ENCODE measurements at regions not wholly inside any gene's neighbourhood (a gene's known extent, or its start where the extent isn't known, plus 50 kb on each side); places are given as distances from the start of the nearest gene placed in this dataset.

GRCh38 chr6:113529879-113530278 lies 327.3 kb upstream of the MARCKS start:
- Histone ChIP-seq H3K36me3 (ENCODE audit: insufficient read depth, low read depth, low read length) (no peaks in the 10 kb centered on the region), H3K9me3 (ENCODE audit: insufficient read depth, low read depth, low read length) (no peaks in the 10 kb centered on the region), H3K27ac (ENCODE audit: low read length) (no peak overlapping the region), H3K9ac (ENCODE audit: low read depth, low read length) (no peak overlapping the region), H3K4me1 (ENCODE audit: insufficient read depth, low read length) (0 out of 2 replicates have a peak, but pooled peaks cover 3% of the 10 kb centered on the region), H3K27me3 (ENCODE audit: insufficient read depth, low read length) (no peaks in the 10 kb centered on the region), H3K4me3 (ENCODE audit: low read length) (no peak overlapping the region)

GRCh38 chr6:113530769-113531168 lies 326.4 kb upstream of the MARCKS start:
- no peaks in the 10 kb centered on the region for H3K27me3 ChIP-seq (ENCODE audit: insufficient read depth, low read length)
- H3K9ac ChIP-seq (ENCODE audit: low read depth, low read length) = no peak overlapping the region
- 0 out of 2 replicates have a peak, but pooled peaks cover 3% of the 10 kb centered on the region for H3K4me1 ChIP-seq (ENCODE audit: insufficient read depth, low read length)
- H3K9me3 ChIP-seq (ENCODE audit: insufficient read depth, low read depth, low read length) = no peaks in the 10 kb centered on the region
- H3K36me3 ChIP-seq (ENCODE audit: insufficient read depth, low read depth, low read length) = no peaks in the 10 kb centered on the region
- H3K4me3 ChIP-seq (ENCODE audit: low read length) = no peak overlapping the region
- no peak overlapping the region for H3K27ac ChIP-seq (ENCODE audit: low read length)

- Histone ChIP-seq H3K4me1 (ENCODE audit: insufficient read depth, low read length) (peaks cover 8% of the 10 kb centered on the region), H3K9me3 (ENCODE audit: insufficient read depth, low read depth, low read length) (no peaks in the 10 kb centered on the region), H3K27ac (ENCODE audit: low read length) (no peak overlapping the region), H3K27me3 (ENCODE audit: insufficient read depth, low read length) (no peaks in the 10 kb centered on the region), H3K9ac (ENCODE audit: low read depth, low read length) (no peak overlapping the region), H3K36me3 (ENCODE audit: insufficient read depth, low read depth, low read length) (no peaks in the 10 kb centered on the region), H3K4me3 (ENCODE audit: low read length) (no peak overlapping the region)
These were observed 317.9 kb upstream of the MARCKS start for GRCh38 chr6:113539202-113539601.

- no peak overlapping the region for H3K4me3 ChIP-seq (ENCODE audit: low read length)
- no peak overlapping the region for H3K9ac ChIP-seq (ENCODE audit: low read depth, low read length)
These were observed 317.5 kb upstream of the MARCKS start for GRCh38 chr6:113539623-113540022.

GRCh38 chr6:113540466-113540865 lies 316.7 kb upstream of the MARCKS start:
- H3K9me3 ChIP-seq (ENCODE audit: insufficient read depth, low read depth, low read length) = no peaks in the 10 kb centered on the region
- no peak overlapping the region for H3K9ac ChIP-seq (ENCODE audit: low read depth, low read length)
- H3K36me3 ChIP-seq (ENCODE audit: insufficient read depth, low read depth, low read length) = no peaks in the 10 kb centered on the region
- H3K4me3 ChIP-seq (ENCODE audit: low read length) = no peak overlapping the region
- no peaks in the 10 kb centered on the region for H3K27me3 ChIP-seq (ENCODE audit: insufficient read depth, low read length)
- H3K4me1 ChIP-seq (ENCODE audit: insufficient read depth, low read length) = peaks cover 8% of the 10 kb centered on the region
- no peak overlapping the region for H3K27ac ChIP-seq (ENCODE audit: low read length)

More at GRCh38 chr6:113539623-113540022, 317.5 kb upstream of the MARCKS start:
- Histone ChIP-seq H3K4me1 (ENCODE audit: insufficient read depth, low read length) (peaks cover 8% of the 10 kb centered on the region), H3K27me3 (ENCODE audit: insufficient read depth, low read length) (no peaks in the 10 kb centered on the region), H3K36me3 (ENCODE audit: insufficient read depth, low read depth, low read length) (no peaks in the 10 kb centered on the region), H3K27ac (ENCODE audit: low read length) (no peak overlapping the region), H3K9me3 (ENCODE audit: insufficient read depth, low read depth, low read length) (no peaks in the 10 kb centered on the region)

- Histone ChIP-seq H3K27me3 (ENCODE audit: insufficient read depth, low read length) (no peaks in the 10 kb centered on the region), H3K9ac (ENCODE audit: low read depth, low read length) (no peak overlapping the region), H3K4me3 (ENCODE audit: low read length) (no peak overlapping the region), H3K4me1 (ENCODE audit: insufficient read depth, low read length) (no peaks in the 10 kb centered on the region), H3K9me3 (ENCODE audit: insufficient read depth, low read depth, low read length) (peaks cover 5% of the 10 kb centered on the region; the same call in 1 of the 2 replicates), H3K36me3 (ENCODE audit: insufficient read depth, low read depth, low read length) (no peaks in the 10 kb centered on the region), H3K27ac (ENCODE audit: low read length) (no peak overlapping the region)
These were observed 306.0 kb upstream of the MARCKS start for GRCh38 chr6:113551168-113551567.

- Histone ChIP-seq H3K27me3 (ENCODE audit: insufficient read depth, low read length) (no peaks in the 10 kb centered on the region), H3K27ac (ENCODE audit: low read length) (no peak overlapping the region), H3K9me3 (ENCODE audit: insufficient read depth, low read depth, low read length) (no peaks in the 10 kb centered on the region), H3K36me3 (ENCODE audit: insufficient read depth, low read depth, low read length) (no peaks in the 10 kb centered on the region), H3K9ac (ENCODE audit: low read depth, low read length) (no peak overlapping the region), H3K4me3 (ENCODE audit: low read length) (no peak overlapping the region), H3K4me1 (ENCODE audit: insufficient read depth, low read length) (peaks cover 8% of the 10 kb centered on the region)
These were observed 300.4 kb upstream of the MARCKS start for GRCh38 chr6:113556775-113557174.

GRCh38 chr6:113558431-113558830 lies 298.7 kb upstream of the MARCKS start:
- Histone ChIP-seq H3K36me3 (ENCODE audit: insufficient read depth, low read depth, low read length) (no peaks in the 10 kb centered on the region), H3K27me3 (ENCODE audit: insufficient read depth, low read length) (no peaks in the 10 kb centered on the region), H3K4me3 (ENCODE audit: low read length) (no peak overlapping the region), H3K4me1 (ENCODE audit: insufficient read depth, low read length) (peaks cover 16% of the 10 kb centered on the region), H3K9me3 (ENCODE audit: insufficient read depth, low read depth, low read length) (no peaks in the 10 kb centered on the region), H3K9ac (ENCODE audit: low read depth, low read length) (no peak overlapping the region), H3K27ac (ENCODE audit: low read length) (no peak overlapping the region)

- peaks cover 16% of the 10 kb centered on the region for H3K4me1 ChIP-seq (ENCODE audit: insufficient read depth, low read length)
- H3K36me3 ChIP-seq (ENCODE audit: insufficient read depth, low read depth, low read length) = no peaks in the 10 kb centered on the region
- H3K9me3 ChIP-seq (ENCODE audit: insufficient read depth, low read depth, low read length) = no peaks in the 10 kb centered on the region
- H3K27ac ChIP-seq (ENCODE audit: low read length) = no peak overlapping the region
- H3K4me3 ChIP-seq (ENCODE audit: low read length) = no peak overlapping the region
- H3K27me3 ChIP-seq (ENCODE audit: insufficient read depth, low read length) = no peaks in the 10 kb centered on the region
- no peak overlapping the region for H3K9ac ChIP-seq (ENCODE audit: low read depth, low read length)
These were observed 298.2 kb upstream of the MARCKS start for GRCh38 chr6:113558966-113559365.

GRCh38 chr6:113560376-113560775 lies 296.8 kb upstream of the MARCKS start:
- H3K36me3 ChIP-seq (ENCODE audit: insufficient read depth, low read depth, low read length) = no peaks in the 10 kb centered on the region
- H3K27me3 ChIP-seq (ENCODE audit: insufficient read depth, low read length) = peaks cover 4% of the 10 kb centered on the region
- H3K27ac ChIP-seq (ENCODE audit: low read length) = no peak overlapping the region
- H3K9ac ChIP-seq (ENCODE audit: low read depth, low read length) = no peak overlapping the region
- H3K4me3 ChIP-seq (ENCODE audit: low read length) = no peak overlapping the region
- no peaks in the 10 kb centered on the region for H3K9me3 ChIP-seq (ENCODE audit: insufficient read depth, low read depth, low read length)
- peaks cover 25% of the 10 kb centered on the region for H3K4me1 ChIP-seq (ENCODE audit: insufficient read depth, low read length)

GRCh38 chr6:113560908-113561307 lies 296.2 kb upstream of the MARCKS start:
- H3K4me1 ChIP-seq (ENCODE audit: insufficient read depth, low read length) = peaks cover 31% of the 10 kb centered on the region
- H3K27me3 ChIP-seq (ENCODE audit: insufficient read depth, low read length) = peaks cover 9% of the 10 kb centered on the region
- H3K9me3 ChIP-seq (ENCODE audit: insufficient read depth, low read depth, low read length) = no peaks in the 10 kb centered on the region

GRCh38 chr6:113562248-113562647 lies 294.9 kb upstream of the MARCKS start:
- peaks cover 32% of the 10 kb centered on the region for H3K4me1 ChIP-seq (ENCODE audit: insufficient read depth, low read length)
- peaks cover 15% of the 10 kb centered on the region for H3K27me3 ChIP-seq (ENCODE audit: insufficient read depth, low read length)
- no peak overlapping the region for H3K4me3 ChIP-seq (ENCODE audit: low read length)
- no peaks in the 10 kb centered on the region for H3K36me3 ChIP-seq (ENCODE audit: insufficient read depth, low read depth, low read length)
- H3K9me3 ChIP-seq (ENCODE audit: insufficient read depth, low read depth, low read length) = no peaks in the 10 kb centered on the region
- H3K27ac ChIP-seq (ENCODE audit: low read length) = no peak overlapping the region
- no peak overlapping the region for H3K9ac ChIP-seq (ENCODE audit: low read depth, low read length)

More at GRCh38 chr6:113560908-113561307, 296.2 kb upstream of the MARCKS start:
- Histone ChIP-seq H3K36me3 (ENCODE audit: insufficient read depth, low read depth, low read length) (no peaks in the 10 kb centered on the region), H3K4me3 (ENCODE audit: low read length) (no peak overlapping the region), H3K9ac (ENCODE audit: low read depth, low read length) (no peak overlapping the region), H3K27ac (ENCODE audit: low read length) (no peak overlapping the region)

All from iPS-20b (cell line).